AG10803 (cell line): ENCODE measurements at regions not wholly inside any gene's neighbourhood (a gene's known extent, or its start where the extent isn't known, plus 50 kb on each side); places are given as distances from the start of the nearest gene placed in this dataset.

Experiments
- DNase-seq: peaks from one replicate; pipeline ENCODE4 v3.0.0; 2010; ENCODE audit warnings: low read depth
- H3K4me3 ChIP-seq: 2 replicates; pipeline ENCODE4 v1.5.1; 2011; ENCODE audit warnings: mild to moderate bottlenecking, low read length, control low read depth
- CTCF ChIP-seq: conservative IDR thresholded peaks from 2 replicates; pipeline ENCODE4 v1.5.1; 2011; ENCODE audit warnings: mild to moderate bottlenecking, low read length, control low read depth, inconsistent platforms

- no peak for DNase-seq
- no peak overlapping the region for H3K4me3 ChIP-seq
- no peak for TF ChIP-seq CTCF
Measured at GRCh38 chr3:117881210-117881609, 1153.4 kb downstream of the IGSF11 start.

GRCh38 chr3:117885011-117885441, 1149.6 kb downstream of the IGSF11 start:
- DNase-seq, result no peak
- no peak overlapping the region for H3K4me3 ChIP-seq
- TF ChIP-seq CTCF, result no peak

- TF ChIP-seq CTCF, result no peak
- DNase-seq, result no peak
- H3K4me3 ChIP-seq, result no peak overlapping the region
Measured at GRCh38 chr3:117886147-117886546, 1148.5 kb downstream of the IGSF11 start.

GRCh38 chr3:117887031-117887430, 1147.6 kb downstream of the IGSF11 start:
- no peak for TF ChIP-seq CTCF
- no peak overlapping the region for H3K4me3 ChIP-seq

GRCh38 chr3:117887901-117888300, 1146.7 kb downstream of the IGSF11 start:
- DNase-seq, result no peak
- H3K4me3 ChIP-seq, result no peak overlapping the region
- no peak for TF ChIP-seq CTCF

More at GRCh38 chr3:117887031-117887430, 1147.6 kb downstream of the IGSF11 start:
- DNase-seq, result no peak

- no peak overlapping the region for H3K4me3 ChIP-seq
- TF ChIP-seq CTCF, result no peak
- peak; percentile 36 for DNase-seq
Measured at GRCh38 chr3:117892431-117892841, 1142.2 kb downstream of the IGSF11 start.

- no peak for TF ChIP-seq CTCF
- DNase-seq, result no peak
- no peak overlapping the region for H3K4me3 ChIP-seq
Measured at GRCh38 chr3:117893001-117893400, 1141.6 kb downstream of the IGSF11 start.
